Osteoblast (primary cell): ENCODE measurements at regions not wholly inside any gene's neighbourhood (a gene's known extent, or its start where the extent isn't known, plus 50 kb on each side); places are given as distances from the start of the nearest gene placed in this dataset. TPM values are rescaled to one million over a fixed set of nuclear protein-coding genes. Genes with fewer than 3 reads are reported as not detected.

Source experiments
- DNase-seq: peaks from one replicate; pipeline ENCODE4 v3.0.0; 2011; ENCODE audit warnings: low spot score, mixed read lengths; ENCODE audit not compliant: insufficient read length; ENCODE audit errors: missing footprints
- H2AFZ ChIP-seq: 2 replicates; pipeline ENCODE4 v1.6.0; 2011; ENCODE audit warnings: mild to moderate bottlenecking, low read length
- H3K27ac ChIP-seq: 2 replicates; pipeline ENCODE4 v1.5.1; 2011; ENCODE audit warnings: mild to moderate bottlenecking, low read depth, low read length, moderate library complexity
- H3K27me3 ChIP-seq: 2 replicates; pipeline ENCODE4 v1.6.0; 2012; ENCODE audit warnings: mild to moderate bottlenecking, control low read depth, inconsistent platforms, low read length, moderate library complexity; ENCODE audit not compliant: insufficient read depth
- H3K36me3 ChIP-seq: 2 replicates; pipeline ENCODE4 v1.5.1; 2011; ENCODE audit warnings: mild to moderate bottlenecking, low read length, control low read depth, moderate library complexity; ENCODE audit not compliant: insufficient read depth
- H3K4me1 ChIP-seq: 2 replicates; pipeline ENCODE4 v1.5.1; 2011; ENCODE audit warnings: mild to moderate bottlenecking, low read length, control low read depth, moderate library complexity; ENCODE audit not compliant: insufficient read depth
- H3K4me2 ChIP-seq: 2 replicates; pipeline ENCODE4 v1.6.0; 2011; ENCODE audit warnings: mild to moderate bottlenecking, low read length; ENCODE audit not compliant: insufficient read depth
- H3K4me3 ChIP-seq: fragments of 200-600 bp; sonication (generic); 3 replicates; pipeline ENCODE4 v1.5.1; 2012; ENCODE audit warnings: mild to moderate bottlenecking, low read length, inconsistent platforms; ENCODE audit not compliant: insufficient read depth
- H3K79me2 ChIP-seq: 2 replicates; pipeline ENCODE4 v1.6.0; 2012; ENCODE audit warnings: mild to moderate bottlenecking, low read length, control low read depth, inconsistent platforms; ENCODE audit not compliant: insufficient read depth
- H3K9me3 ChIP-seq: 2 replicates; pipeline ENCODE4 v1.5.1; 2011; ENCODE audit warnings: low read depth, low read length, control low read depth
- H4K20me1 ChIP-seq: 2 replicates; pipeline ENCODE4 v1.6.0; 2012; ENCODE audit warnings: mild to moderate bottlenecking, low read length, control low read depth; ENCODE audit not compliant: insufficient read depth
- small RNA-seq: library from RNA; depleted of rRNA; stranded (forward); fragments of <200 nt; gene quantifications from one replicate; pipeline ENCODE3, GENCODE V24; 2012
- TF ChIP-seq, protein P1 (sequence below): IDR thresholded peaks from 2 replicates; pipeline ENCODE4 v1.5.1; 2011; ENCODE audit warnings: mild to moderate bottlenecking, low read depth, low read length, moderate library complexity; ENCODE audit errors: extremely low read depth

DNA sequence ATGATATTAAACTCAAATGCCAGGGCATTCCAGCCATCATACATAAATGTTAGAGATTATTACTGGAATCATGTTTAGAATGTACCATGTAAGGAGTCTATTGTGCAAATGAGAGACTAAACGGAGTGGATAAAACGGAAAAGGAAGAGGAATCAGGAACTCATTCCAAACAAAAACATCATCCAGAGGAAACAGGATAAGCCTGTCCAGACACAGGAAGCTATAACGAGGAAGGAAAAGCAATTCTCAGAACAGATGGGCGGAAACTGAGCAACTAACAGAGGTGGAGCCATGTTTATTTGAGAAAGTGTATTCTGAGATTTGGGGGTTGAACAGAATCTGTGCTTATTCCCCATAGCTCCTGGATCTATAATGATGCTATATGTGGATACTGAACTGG lies 52.3 kb upstream of the TRIM24 start:
- H3K36me3 ChIP-seq, result no peaks in the 10 kb centered on the region
- H3K4me2 ChIP-seq, result no peak overlapping the region
- no peaks in the 10 kb centered on the region for H3K27me3 ChIP-seq
- no peak overlapping the region for H2AFZ ChIP-seq
- TF ChIP-seq, protein P1, sequence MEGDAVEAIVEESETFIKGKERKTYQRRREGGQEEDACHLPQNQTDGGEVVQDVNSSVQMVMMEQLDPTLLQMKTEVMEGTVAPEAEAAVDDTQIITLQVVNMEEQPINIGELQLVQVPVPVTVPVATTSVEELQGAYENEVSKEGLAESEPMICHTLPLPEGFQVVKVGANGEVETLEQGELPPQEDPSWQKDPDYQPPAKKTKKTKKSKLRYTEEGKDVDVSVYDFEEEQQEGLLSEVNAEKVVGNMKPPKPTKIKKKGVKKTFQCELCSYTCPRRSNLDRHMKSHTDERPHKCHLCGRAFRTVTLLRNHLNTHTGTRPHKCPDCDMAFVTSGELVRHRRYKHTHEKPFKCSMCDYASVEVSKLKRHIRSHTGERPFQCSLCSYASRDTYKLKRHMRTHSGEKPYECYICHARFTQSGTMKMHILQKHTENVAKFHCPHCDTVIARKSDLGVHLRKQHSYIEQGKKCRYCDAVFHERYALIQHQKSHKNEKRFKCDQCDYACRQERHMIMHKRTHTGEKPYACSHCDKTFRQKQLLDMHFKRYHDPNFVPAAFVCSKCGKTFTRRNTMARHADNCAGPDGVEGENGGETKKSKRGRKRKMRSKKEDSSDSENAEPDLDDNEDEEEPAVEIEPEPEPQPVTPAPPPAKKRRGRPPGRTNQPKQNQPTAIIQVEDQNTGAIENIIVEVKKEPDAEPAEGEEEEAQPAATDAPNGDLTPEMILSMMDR, result no peak
- H3K4me3 ChIP-seq, result no peak overlapping the region
- H3K27ac ChIP-seq, result no peak overlapping the region
- H3K79me2 ChIP-seq, result no peaks in the 10 kb centered on the region
- H4K20me1 ChIP-seq, result no peaks in the 10 kb centered on the region
- no peaks in the 10 kb centered on the region for H3K4me1 ChIP-seq
- no peaks in the 10 kb centered on the region for H3K9me3 ChIP-seq
- DNase-seq, result no peak

Small RNA genes in the stretch of these regions (small RNA-seq; reads per million reads assigned to genes)
- not detected for gene RF00019
- not detected for gene RF00432
